H9 (cell line): ENCODE measurements at regions not wholly inside any gene's neighbourhood (a gene's known extent, or its start where the extent isn't known, plus 50 kb on each side); places are given as distances from the start of the nearest gene placed in this dataset.

ENCODE experiments used
- DNase-seq: peaks from one replicate; pipeline ENCODE4 v3.0.0-alpha.2; 2017
- H2AFZ ChIP-seq: one replicate; pipeline ENCODE4 v1.6.1; 2013; ENCODE audit warnings: mild to moderate bottlenecking, low read length, control low read depth, moderate library complexity
- H2AK5ac ChIP-seq: 2 replicates; pipeline ENCODE4 v1.6.1; 2013; ENCODE audit warnings: low read length, control low read depth, mixed read lengths; ENCODE audit not compliant: insufficient read length
- H2BK120ac ChIP-seq: one replicate; pipeline ENCODE4 v1.6.1; 2013; ENCODE audit warnings: low read depth, mild to moderate bottlenecking, low read length, control low read depth, inconsistent platforms; ENCODE audit not compliant: poor library complexity, severe bottlenecking
- H2BK12ac ChIP-seq: 2 replicates; pipeline ENCODE4 v1.6.1; 2013; ENCODE audit warnings: low read length, control low read depth, mixed read lengths, low read depth; ENCODE audit not compliant: insufficient read length
- H2BK15ac ChIP-seq: 2 replicates; pipeline ENCODE4 v1.6.1; 2013; ENCODE audit warnings: low read depth, low read length, control low read depth
- H2BK20ac ChIP-seq: one replicate; pipeline ENCODE4 v1.6.1; 2013; ENCODE audit warnings: low read depth, mild to moderate bottlenecking, low read length, control low read depth, inconsistent platforms; ENCODE audit not compliant: poor library complexity, severe bottlenecking
- H2BK5ac ChIP-seq: 2 replicates; pipeline ENCODE4 v1.6.1; 2013; ENCODE audit warnings: low read length, control low read depth, mixed read lengths; ENCODE audit not compliant: insufficient read length
- H3K14ac ChIP-seq: 2 replicates; pipeline ENCODE4 v1.6.1; 2013; ENCODE audit warnings: low read length, control low read depth; ENCODE audit not compliant: insufficient read depth
- H3K18ac ChIP-seq: 2 replicates; pipeline ENCODE4 v1.6.1; 2013; ENCODE audit warnings: low read depth, mild to moderate bottlenecking, mixed read lengths, low read length, control low read depth; ENCODE audit not compliant: insufficient read length
- H3K23ac ChIP-seq: 2 replicates; pipeline ENCODE4 v1.6.1; 2013; ENCODE audit warnings: low read length, control low read depth, mixed read lengths, low read depth; ENCODE audit not compliant: insufficient read length
- H3K23me2 ChIP-seq: 2 replicates; pipeline ENCODE4 v1.6.1; 2013; ENCODE audit warnings: low read depth, mild to moderate bottlenecking, mixed read lengths, low read length, control low read depth; ENCODE audit not compliant: insufficient read length, poor library complexity, severe bottlenecking
- H3K27ac ChIP-seq: 2 replicates; pipeline ENCODE4 v1.5.1; 2013; ENCODE audit warnings: low read length, control low read depth, mixed read lengths, low read depth; ENCODE audit not compliant: insufficient read length
- H3K27me3 ChIP-seq: 2 replicates; pipeline ENCODE4 v1.6.1; 2013; ENCODE audit warnings: low read length, control low read depth, inconsistent platforms; ENCODE audit not compliant: insufficient read depth
- H3K4ac ChIP-seq: 2 replicates; pipeline ENCODE4 v1.6.1; 2013; ENCODE audit warnings: low read depth, mild to moderate bottlenecking, control low read depth, inconsistent platforms, low read length, moderate library complexity
- H3K4me1 ChIP-seq: 2 replicates; pipeline ENCODE4 v1.6.1; 2013; ENCODE audit warnings: low read length, control low read depth, inconsistent platforms; ENCODE audit not compliant: insufficient read depth
- H3K4me2 ChIP-seq: 2 replicates; pipeline ENCODE4 v1.6.1; 2013; ENCODE audit warnings: low read length, control low read depth, mixed read lengths; ENCODE audit not compliant: insufficient read length, insufficient read depth
- H3K56ac ChIP-seq: 2 replicates; pipeline ENCODE4 v1.6.1; 2013; ENCODE audit warnings: low read depth, mild to moderate bottlenecking, mixed read lengths, low read length, control low read depth; ENCODE audit not compliant: insufficient read length
- H3K79me1 ChIP-seq: 2 replicates; pipeline ENCODE4 v1.6.1; 2013; ENCODE audit warnings: low read depth, mild to moderate bottlenecking, moderate library complexity, low read length, control low read depth, inconsistent platforms; ENCODE audit not compliant: insufficient read depth, poor library complexity, severe bottlenecking
- H3K79me2 ChIP-seq: 2 replicates; pipeline ENCODE4 v1.6.1; 2013; ENCODE audit warnings: low read length, control low read depth, inconsistent platforms; ENCODE audit not compliant: insufficient read depth
- H3K9ac ChIP-seq: 2 replicates; pipeline ENCODE4 v1.6.1; 2013; ENCODE audit warnings: low read length, control low read depth, mixed read lengths; ENCODE audit not compliant: insufficient read length; ENCODE audit errors: extremely low read depth
- H3K9me3 ChIP-seq: one replicate; pipeline ENCODE4 v1.6.1; 2013; ENCODE audit warnings: low read depth, low read length, inconsistent platforms; ENCODE audit not compliant: control insufficient read depth
- H3T11ph ChIP-seq: one replicate; pipeline ENCODE4 v1.6.1; 2013; ENCODE audit warnings: mild to moderate bottlenecking, low read length, control low read depth, inconsistent platforms
- H4K20me1 ChIP-seq: one replicate; pipeline ENCODE4 v1.6.1; 2013; ENCODE audit not compliant: control insufficient read depth, insufficient read length, insufficient read depth
- H4K5ac ChIP-seq: 2 replicates; pipeline ENCODE4 v1.6.1; 2013; ENCODE audit warnings: low read depth, mild to moderate bottlenecking, mixed read lengths, low read length, control low read depth; ENCODE audit not compliant: insufficient read length
- H4K8ac ChIP-seq: replicated peaks from 2 replicates; pipeline ENCODE4 v1.6.1; 2013; ENCODE audit warnings: low read length, control low read depth, mixed read lengths, low read depth; ENCODE audit not compliant: insufficient read length
- H4K91ac ChIP-seq: 2 replicates; pipeline ENCODE4 v1.6.1; 2013; ENCODE audit warnings: low read depth, mild to moderate bottlenecking, moderate library complexity, mixed read lengths, low read length, control low read depth; ENCODE audit not compliant: insufficient read length
- H3K27ac Mint-ChIP-seq, 3 experiments: 2 replicates in 2 of 3; 3 replicates in 1 of 3; pipeline ENCODE4 v1.8.0; 2020 to 2021; ENCODE audit warnings: mixed read lengths in 3 of 3, mild to moderate bottlenecking in 1 of 3, moderate library complexity in 1 of 3
- H3K27me3 Mint-ChIP-seq: 2 replicates; pipeline ENCODE4 v1.8.0; 2021; ENCODE audit warnings: low read depth, mild to moderate bottlenecking, moderate library complexity, mixed read lengths
- H3K36me3 Mint-ChIP-seq, 3 experiments: 2 replicates in 2 of 3; 3 replicates in 1 of 3; pipeline ENCODE4 v1.8.0; 2020 to 2021; ENCODE audit warnings: low read depth in 3 of 3, mixed read lengths in 3 of 3; ENCODE audit not compliant: insufficient read depth in 1 of 3
- H3K4me1 Mint-ChIP-seq, 2 experiments: 2 replicates each; pipeline ENCODE4 v1.8.0; 2020; ENCODE audit warnings: mixed read lengths in 2 of 2
- H3K4me3 Mint-ChIP-seq, 2 experiments: 2 replicates in 1 of 2; 3 replicates in 1 of 2; pipeline ENCODE4 v1.8.0; 2020 to 2021; ENCODE audit warnings: mild to moderate bottlenecking in 2 of 2, mixed read lengths in 2 of 2, moderate library complexity in 1 of 2
- H3K9me3 Mint-ChIP-seq, 2 experiments: 2 replicates in 1 of 2; 3 replicates in 1 of 2; pipeline ENCODE4 v1.8.0; 2020; ENCODE audit warnings: mild to moderate bottlenecking in 2 of 2, mixed read lengths in 2 of 2, moderate library complexity in 1 of 2
- WGBS: extraction: QIAGEN DNeasy Blood & Tissue Kit; methylation state at CpG from one replicate; pipeline ENCODE4 v1.1.7; 2013; ENCODE audit warnings: missing lambda C conversion rate, low lambda C conversion rate, mixed read lengths; ENCODE audit not compliant: insufficient read length; ENCODE audit errors: extremely low coverage; 5-methylcytosine and 5-hydroxymethylcytosine counted together
- TF ChIP-seq, protein P1 (sequence below): fragments of 200-600 bp; sonication (generic); conservative IDR thresholded peaks from 3 replicates; pipeline ENCODE4 v1.8.0; 2021; ENCODE audit warnings: antibody characterized with exemption, mild to moderate bottlenecking

- no peak overlapping the region for H2AK5ac ChIP-seq
- no peak overlapping the region for H2BK20ac ChIP-seq
- H3K9ac ChIP-seq: no peak overlapping the region
- TF ChIP-seq, protein P1, sequence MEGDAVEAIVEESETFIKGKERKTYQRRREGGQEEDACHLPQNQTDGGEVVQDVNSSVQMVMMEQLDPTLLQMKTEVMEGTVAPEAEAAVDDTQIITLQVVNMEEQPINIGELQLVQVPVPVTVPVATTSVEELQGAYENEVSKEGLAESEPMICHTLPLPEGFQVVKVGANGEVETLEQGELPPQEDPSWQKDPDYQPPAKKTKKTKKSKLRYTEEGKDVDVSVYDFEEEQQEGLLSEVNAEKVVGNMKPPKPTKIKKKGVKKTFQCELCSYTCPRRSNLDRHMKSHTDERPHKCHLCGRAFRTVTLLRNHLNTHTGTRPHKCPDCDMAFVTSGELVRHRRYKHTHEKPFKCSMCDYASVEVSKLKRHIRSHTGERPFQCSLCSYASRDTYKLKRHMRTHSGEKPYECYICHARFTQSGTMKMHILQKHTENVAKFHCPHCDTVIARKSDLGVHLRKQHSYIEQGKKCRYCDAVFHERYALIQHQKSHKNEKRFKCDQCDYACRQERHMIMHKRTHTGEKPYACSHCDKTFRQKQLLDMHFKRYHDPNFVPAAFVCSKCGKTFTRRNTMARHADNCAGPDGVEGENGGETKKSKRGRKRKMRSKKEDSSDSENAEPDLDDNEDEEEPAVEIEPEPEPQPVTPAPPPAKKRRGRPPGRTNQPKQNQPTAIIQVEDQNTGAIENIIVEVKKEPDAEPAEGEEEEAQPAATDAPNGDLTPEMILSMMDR: no peak
- no peak overlapping the region for H2BK5ac ChIP-seq
- WGBS: no CpG with 5 or more reads among the region's 2 CpGs
- no peaks in the 10 kb centered on the region for H4K20me1 ChIP-seq
- no peak overlapping the region for H4K8ac ChIP-seq
- no peak overlapping the region for H3K18ac ChIP-seq
- no peak overlapping the region for H2BK12ac ChIP-seq
- H2BK15ac ChIP-seq: no peak overlapping the region
- H3K27ac ChIP-seq: no peak overlapping the region
- Mint-ChIP-seq H3K9me3 (peaks cover 7% of the 10 kb centered on the region in 2 experiments), H3K4me1 (peaks cover 6 to 7% of the 10 kb centered on the region in 2 experiments; a peak in 3 of 4 replicates), H3K36me3 (peaks cover 0 to 6% (median 4%) of the 10 kb centered on the region in 3 experiments; a peak in 2 of 7 replicates), H3K4me3 (no peak overlapping the region; a peak in 1 of 5 replicates), H3K27me3 (peaks cover 2% of the 10 kb centered on the region; the same call in 1 of the 2 replicates), H3K27ac (no peak overlapping the region)
- no peak overlapping the region for H3K4ac ChIP-seq
- no peaks in the 10 kb centered on the region for H3K79me2 ChIP-seq
- no peak overlapping the region for H2BK120ac ChIP-seq
- H3K4me2 ChIP-seq: no peak overlapping the region
- no peak overlapping the region for H3K56ac ChIP-seq
- H3K27me3 ChIP-seq: no peaks in the 10 kb centered on the region
- H3K9me3 ChIP-seq: no peaks in the 10 kb centered on the region
- H4K91ac ChIP-seq: no peak overlapping the region
- no peak overlapping the region for H4K5ac ChIP-seq
- no peak overlapping the region for H3T11ph ChIP-seq
- H3K23ac ChIP-seq: no peak overlapping the region
- no peak overlapping the region for H2AFZ ChIP-seq
- H3K14ac ChIP-seq: no peak overlapping the region
- no peak for DNase-seq
- no peaks in the 10 kb centered on the region for H3K79me1 ChIP-seq
- no peaks in the 10 kb centered on the region for H3K23me2 ChIP-seq
- no peaks in the 10 kb centered on the region for H3K4me1 ChIP-seq
These were observed 52.1 kb upstream of the KANK4 start for GRCh38 chr1:62371375-62371774.
